ENCODE measurements at regions not wholly inside any gene's neighbourhood (a gene's known extent, or its start where the extent isn't known, plus 50 kb on each side); places are given as distances from the start of the nearest gene placed in this dataset.

GRCh38 chr13:109332506-109333499 lies 453.6 kb downstream of the IRS2 start:
- no peak for DNase-seq
- no peak overlapping the region for H3K27ac Mint-ChIP-seq
- H3K4me3 Mint-ChIP-seq, result no peak overlapping the region
- Histone ChIP-seq H3K4me1 (ENCODE audit: control insufficient read depth in 1 of 2, extremely low read depth in 1 of 2, insufficient read depth in 2 of 2, low read length in 2 of 2) (no peaks in the 10 kb centered on the region), H3K9me3 (no peaks in the 10 kb centered on the region), H3K27me3 (replicated peaks in 1 of 2; ENCODE audit: control insufficient read depth in 2 of 2, extremely low read depth in 1 of 2, insufficient read depth in 2 of 2, low read length in 1 of 2) (peaks cover 0 to 4% of the 10 kb centered on the region in 2 experiments), H3K36me3 (ENCODE audit: control insufficient read depth in 2 of 2, extremely low read depth in 1 of 2, insufficient read depth in 1 of 2, low read length in 1 of 2) (no peaks in the 10 kb centered on the region), H3K27ac (ENCODE audit: low read length) (no peak overlapping the region), H3K4me3 (ENCODE audit: control insufficient read depth in 1 of 2, extremely low read depth in 1 of 2, low read length in 1 of 2) (no peak overlapping the region)
- no peaks in the 10 kb centered on the region for H3K36me3 Mint-ChIP-seq
- H3K27me3 Mint-ChIP-seq, result peaks cover 3% of the 10 kb centered on the region in 2 donors
- ATAC-seq (replicated peaks in 1 of 4), result no peak
- POLR2A ChIA-PET, result no interaction called here
- CTCF ChIA-PET, result no interaction called here
- no peaks in the 10 kb centered on the region for H3K9me3 Mint-ChIP-seq
- no peaks in the 10 kb centered on the region for H3K4me1 Mint-ChIP-seq
- 78% methylated on average over 10 of the region's 26 CpGs for WGBS (ENCODE audit: insufficient coverage)

GRCh38 chr13:109331898-109332297 lies 454.5 kb downstream of the IRS2 start:
- 23% methylated on average over 6 of the region's 11 CpGs for WGBS (ENCODE audit: insufficient coverage)
- Mint-ChIP-seq H3K27me3 (peaks cover 3% of the 10 kb centered on the region in 2 donors), H3K27ac (no peak overlapping the region), H3K9me3 (no peaks in the 10 kb centered on the region), H3K36me3 (no peaks in the 10 kb centered on the region), H3K4me3 (no peak overlapping the region), H3K4me1 (no peaks in the 10 kb centered on the region)
- no peak for DNase-seq
- H3K27me3 ChIP-seq (replicated peaks in 1 of 2; ENCODE audit: control insufficient read depth in 2 of 2, extremely low read depth in 1 of 2, insufficient read depth in 2 of 2, low read length in 1 of 2), result peaks cover 0 to 4% of the 10 kb centered on the region in 2 experiments
- H3K36me3 ChIP-seq (ENCODE audit: control insufficient read depth in 2 of 2, extremely low read depth in 1 of 2, insufficient read depth in 1 of 2, low read length in 1 of 2), result no peaks in the 10 kb centered on the region
- no peak for ATAC-seq (replicated peaks in 1 of 4)
- no peaks in the 10 kb centered on the region for H3K4me1 ChIP-seq (ENCODE audit: control insufficient read depth in 1 of 2, extremely low read depth in 1 of 2, insufficient read depth in 2 of 2, low read length in 2 of 2)
- CTCF ChIA-PET, result no interaction called here
- H3K9me3 ChIP-seq, result no peaks in the 10 kb centered on the region
- POLR2A ChIA-PET, result no interaction called here
- no peak overlapping the region for H3K27ac ChIP-seq (ENCODE audit: low read length)
- H3K4me3 ChIP-seq (ENCODE audit: control insufficient read depth in 1 of 2, extremely low read depth in 1 of 2, low read length in 1 of 2), result no peak overlapping the region

GRCh38 chr13:109331011-109331433 lies 455.4 kb downstream of the IRS2 start:
- no peak overlapping the region for H3K4me3 ChIP-seq (ENCODE audit: control insufficient read depth in 1 of 2, extremely low read depth in 1 of 2, low read length in 1 of 2)
- H3K27ac Mint-ChIP-seq, result no peak overlapping the region
- ChIA-PET POLR2A (no interaction called here), CTCF (no interaction called here)
- no peaks in the 10 kb centered on the region for H3K36me3 ChIP-seq (ENCODE audit: control insufficient read depth in 2 of 2, extremely low read depth in 1 of 2, insufficient read depth in 1 of 2, low read length in 1 of 2)
- no peak for ATAC-seq (replicated peaks in 1 of 4)
- H3K36me3 Mint-ChIP-seq, result no peaks in the 10 kb centered on the region
- H3K9me3 Mint-ChIP-seq, result no peaks in the 10 kb centered on the region
- H3K9me3 ChIP-seq, result no peaks in the 10 kb centered on the region
- H3K4me3 Mint-ChIP-seq, result no peak overlapping the region
- no CpG with 5 or more reads among the region's 2 CpGs for WGBS (ENCODE audit: insufficient coverage)
- no peak overlapping the region for H3K27ac ChIP-seq (ENCODE audit: low read length)
- no peak for DNase-seq
- H3K4me1 Mint-ChIP-seq, result no peaks in the 10 kb centered on the region
- H3K4me1 ChIP-seq (ENCODE audit: control insufficient read depth in 1 of 2, extremely low read depth in 1 of 2, insufficient read depth in 2 of 2, low read length in 2 of 2), result no peaks in the 10 kb centered on the region
- peaks cover 3 to 4% of the 10 kb centered on the region in 2 donors for H3K27me3 Mint-ChIP-seq
- H3K27me3 ChIP-seq (replicated peaks in 1 of 2; ENCODE audit: control insufficient read depth in 2 of 2, extremely low read depth in 1 of 2, insufficient read depth in 2 of 2, low read length in 1 of 2), result peaks cover 0 to 4% of the 10 kb centered on the region in 2 experiments

DNA sequence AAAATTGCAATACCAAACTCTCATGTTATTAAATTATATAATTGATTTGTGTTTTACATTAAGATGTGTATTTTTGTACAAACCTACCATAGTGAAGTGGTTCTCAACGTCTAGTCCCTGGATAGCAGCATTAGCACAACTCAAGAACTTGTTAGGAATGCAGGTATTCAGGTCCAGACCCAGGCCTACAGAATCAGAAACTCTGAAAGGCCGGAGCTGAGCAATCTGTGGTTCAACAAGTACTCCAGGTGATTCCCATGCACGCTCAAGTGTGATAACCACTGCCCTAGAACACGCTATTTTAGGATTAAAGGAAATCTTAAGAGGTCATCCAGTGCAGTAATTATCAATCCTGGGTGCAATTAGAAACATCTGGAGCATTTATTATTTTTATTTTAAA lies 456.3 kb downstream of the IRS2 start:
- Mint-ChIP-seq H3K4me3 (no peak overlapping the region), H3K4me1 (no peaks in the 10 kb centered on the region), H3K36me3 (no peaks in the 10 kb centered on the region), H3K27me3 (peaks cover 3 to 8% of the 10 kb centered on the region in 2 donors), H3K9me3 (no peaks in the 10 kb centered on the region), H3K27ac (no peak overlapping the region)
- Histone ChIP-seq H3K4me3 (ENCODE audit: control insufficient read depth in 1 of 2, extremely low read depth in 1 of 2, low read length in 1 of 2) (no peak overlapping the region), H3K9me3 (no peaks in the 10 kb centered on the region), H3K27me3 (replicated peaks in 1 of 2; ENCODE audit: control insufficient read depth in 2 of 2, extremely low read depth in 1 of 2, insufficient read depth in 2 of 2, low read length in 1 of 2) (peaks cover 0 to 4% of the 10 kb centered on the region in 2 experiments), H3K4me1 (ENCODE audit: control insufficient read depth in 1 of 2, extremely low read depth in 1 of 2, insufficient read depth in 2 of 2, low read length in 2 of 2) (no peaks in the 10 kb centered on the region), H3K36me3 (ENCODE audit: control insufficient read depth in 2 of 2, extremely low read depth in 1 of 2, insufficient read depth in 1 of 2, low read length in 1 of 2) (no peaks in the 10 kb centered on the region), H3K27ac (ENCODE audit: low read length) (no peak overlapping the region)
- no CpG with 5 or more reads among the region's 4 CpGs for WGBS (ENCODE audit: insufficient coverage)
- ATAC-seq (replicated peaks in 1 of 4) (no peak), DNase-seq (no peak)
- ChIA-PET CTCF (no interaction called here), POLR2A (no interaction called here)

GRCh38 chr13:109329175-109329574 lies 457.2 kb downstream of the IRS2 start:
- H3K27ac Mint-ChIP-seq, result no peak overlapping the region
- ATAC-seq (replicated peaks in 1 of 4) (no peak), DNase-seq (no peak)
- Histone ChIP-seq H3K4me1 (ENCODE audit: control insufficient read depth in 1 of 2, extremely low read depth in 1 of 2, insufficient read depth in 2 of 2, low read length in 2 of 2) (no peaks in the 10 kb centered on the region), H3K36me3 (ENCODE audit: control insufficient read depth in 2 of 2, extremely low read depth in 1 of 2, insufficient read depth in 1 of 2, low read length in 1 of 2) (no peaks in the 10 kb centered on the region), H3K27me3 (replicated peaks in 1 of 2; ENCODE audit: control insufficient read depth in 2 of 2, extremely low read depth in 1 of 2, insufficient read depth in 2 of 2, low read length in 1 of 2) (peaks cover 0 to 4% of the 10 kb centered on the region in 2 experiments), H3K9me3 (no peaks in the 10 kb centered on the region), H3K27ac (ENCODE audit: low read length) (no peak overlapping the region), H3K4me3 (ENCODE audit: control insufficient read depth in 1 of 2, extremely low read depth in 1 of 2, low read length in 1 of 2) (no peak overlapping the region)
- H3K4me1 Mint-ChIP-seq, result no peaks in the 10 kb centered on the region
- 77% methylated on average over 3 of the region's 4 CpGs for WGBS (ENCODE audit: insufficient coverage)
- H3K27me3 Mint-ChIP-seq, result peaks cover 3 to 8% of the 10 kb centered on the region in 2 donors
- H3K9me3 Mint-ChIP-seq, result no peaks in the 10 kb centered on the region
- ChIA-PET CTCF (no interaction called here), POLR2A (no interaction called here)
- no peak overlapping the region for H3K4me3 Mint-ChIP-seq
- no peaks in the 10 kb centered on the region for H3K36me3 Mint-ChIP-seq

- no peak overlapping the region for H3K27ac Mint-ChIP-seq
- no peak overlapping the region for H3K27ac ChIP-seq (ENCODE audit: low read length)
- H3K27me3 ChIP-seq (replicated peaks in 1 of 2; ENCODE audit: control insufficient read depth in 2 of 2, extremely low read depth in 1 of 2, insufficient read depth in 2 of 2, low read length in 1 of 2), result no peaks in the 10 kb centered on the region
- no peak overlapping the region for H3K4me3 Mint-ChIP-seq
- DNase-seq, result no peak
- H3K9me3 Mint-ChIP-seq, result no peaks in the 10 kb centered on the region
- CTCF ChIA-PET, result no interaction called here
- no peaks in the 10 kb centered on the region for H3K4me1 Mint-ChIP-seq
- H3K36me3 ChIP-seq (ENCODE audit: control insufficient read depth in 2 of 2, extremely low read depth in 1 of 2, insufficient read depth in 1 of 2, low read length in 1 of 2), result no peaks in the 10 kb centered on the region
- no peaks in the 10 kb centered on the region for H3K4me1 ChIP-seq (ENCODE audit: control insufficient read depth in 1 of 2, extremely low read depth in 1 of 2, insufficient read depth in 2 of 2, low read length in 2 of 2)
- H3K27me3 Mint-ChIP-seq, result peaks cover 0 to 8% of the 10 kb centered on the region in 2 donors
- no peaks in the 10 kb centered on the region for H3K36me3 Mint-ChIP-seq
- no peak for ATAC-seq (replicated peaks in 1 of 4)
- POLR2A ChIA-PET, result no interaction called here
- WGBS (ENCODE audit: insufficient coverage), result 94% methylated on average over 3 of the region's 9 CpGs
- H3K9me3 ChIP-seq, result no peaks in the 10 kb centered on the region
- no peak overlapping the region for H3K4me3 ChIP-seq (ENCODE audit: control insufficient read depth in 1 of 2, extremely low read depth in 1 of 2, low read length in 1 of 2)
These were observed 459.8 kb downstream of the IRS2 start for GRCh38 chr13:109326601-109327000.
